ENCODE measurements at regions not wholly inside any gene's neighbourhood (a gene's known extent, or its start where the extent isn't known, plus 50 kb on each side); places are given as distances from the start of the nearest gene placed in this dataset.

GRCh38 chr13:29713839-29714238 lies 118.4 kb upstream of the SLC7A1 start:
- H3K9ac ChIP-seq (ENCODE audit: low read depth, low read length) = no peak overlapping the region

GRCh38 chr13:29711776-29712175 lies 116.3 kb upstream of the SLC7A1 start:
- Histone ChIP-seq H3K9me3 (ENCODE audit: control insufficient read depth, insufficient read depth, low read length) (peaks cover 7% of the 10 kb centered on the region), H3K36me3 (ENCODE audit: insufficient read depth, low read length) (no peaks in the 10 kb centered on the region), H3K9ac (ENCODE audit: low read depth, low read length) (no peak overlapping the region), H3K4me1 (ENCODE audit: insufficient read depth, low read length) (no peaks in the 10 kb centered on the region)

More at GRCh38 chr13:29713839-29714238, 118.4 kb upstream of the SLC7A1 start:
- Histone ChIP-seq H3K9me3 (ENCODE audit: control insufficient read depth, insufficient read depth, low read length) (peaks cover 7% of the 10 kb centered on the region), H3K4me1 (ENCODE audit: insufficient read depth, low read length) (no peaks in the 10 kb centered on the region), H3K36me3 (ENCODE audit: insufficient read depth, low read length) (no peaks in the 10 kb centered on the region)

GRCh38 chr13:29710511-29710910 lies 115.0 kb upstream of the SLC7A1 start:
- H3K9me3 ChIP-seq (ENCODE audit: control insufficient read depth, insufficient read depth, low read length) = peaks cover 7% of the 10 kb centered on the region
- no peaks in the 10 kb centered on the region for H3K36me3 ChIP-seq (ENCODE audit: insufficient read depth, low read length)
- no peak overlapping the region for H3K9ac ChIP-seq (ENCODE audit: low read depth, low read length)
- H3K4me1 ChIP-seq (ENCODE audit: insufficient read depth, low read length) = no peaks in the 10 kb centered on the region

GRCh38 chr13:29709407-29710069 lies 114.0 kb upstream of the SLC7A1 start:
- H3K9me3 ChIP-seq (ENCODE audit: control insufficient read depth, insufficient read depth, low read length) = peaks cover 6% of the 10 kb centered on the region
- no peaks in the 10 kb centered on the region for H3K4me1 ChIP-seq (ENCODE audit: insufficient read depth, low read length)
- no peaks in the 10 kb centered on the region for H3K36me3 ChIP-seq (ENCODE audit: insufficient read depth, low read length)
- H3K9ac ChIP-seq (ENCODE audit: low read depth, low read length) = no peak overlapping the region

GRCh38 chr13:29707876-29708543 lies 112.5 kb upstream of the SLC7A1 start:
- Histone ChIP-seq H3K9me3 (ENCODE audit: control insufficient read depth, insufficient read depth, low read length) (no peaks in the 10 kb centered on the region), H3K9ac (ENCODE audit: low read depth, low read length) (no peak overlapping the region), H3K4me1 (ENCODE audit: insufficient read depth, low read length) (no peaks in the 10 kb centered on the region), H3K36me3 (ENCODE audit: insufficient read depth, low read length) (no peaks in the 10 kb centered on the region)

GRCh38 chr13:29706923-29707322 lies 111.4 kb upstream of the SLC7A1 start:
- Histone ChIP-seq H3K4me1 (ENCODE audit: insufficient read depth, low read length) (no peaks in the 10 kb centered on the region), H3K36me3 (ENCODE audit: insufficient read depth, low read length) (no peaks in the 10 kb centered on the region), H3K9me3 (ENCODE audit: control insufficient read depth, insufficient read depth, low read length) (no peaks in the 10 kb centered on the region), H3K9ac (ENCODE audit: low read depth, low read length) (no peak overlapping the region)

- H3K36me3 ChIP-seq (ENCODE audit: insufficient read depth, low read length) = no peaks in the 10 kb centered on the region
- no peak overlapping the region for H3K9ac ChIP-seq (ENCODE audit: low read depth, low read length)
- no peaks in the 10 kb centered on the region for H3K4me1 ChIP-seq (ENCODE audit: insufficient read depth, low read length)
- H3K9me3 ChIP-seq (ENCODE audit: control insufficient read depth, insufficient read depth, low read length) = no peaks in the 10 kb centered on the region
Measured at GRCh38 chr13:29704648-29705047, 109.2 kb upstream of the SLC7A1 start.

GRCh38 chr13:29703421-29703820 lies 107.9 kb upstream of the SLC7A1 start:
- Histone ChIP-seq H3K36me3 (ENCODE audit: insufficient read depth, low read length) (no peaks in the 10 kb centered on the region), H3K9ac (ENCODE audit: low read depth, low read length) (peak overlapping the region; percentile 18; the same call in 1 of the 2 replicates), H3K9me3 (ENCODE audit: control insufficient read depth, insufficient read depth, low read length) (no peaks in the 10 kb centered on the region), H3K4me1 (ENCODE audit: insufficient read depth, low read length) (no peaks in the 10 kb centered on the region)

GRCh38 chr13:29702912-29703351 lies 107.4 kb upstream of the SLC7A1 start:
- Histone ChIP-seq H3K36me3 (ENCODE audit: insufficient read depth, low read length) (no peaks in the 10 kb centered on the region), H3K4me1 (ENCODE audit: insufficient read depth, low read length) (no peaks in the 10 kb centered on the region), H3K9me3 (ENCODE audit: control insufficient read depth, insufficient read depth, low read length) (no peaks in the 10 kb centered on the region)

GRCh38 chr13:29698106-29698505 lies 102.6 kb upstream of the SLC7A1 start:
- Histone ChIP-seq H3K36me3 (ENCODE audit: insufficient read depth, low read length) (no peaks in the 10 kb centered on the region), H3K9ac (ENCODE audit: low read depth, low read length) (no peak overlapping the region), H3K4me1 (ENCODE audit: insufficient read depth, low read length) (no peaks in the 10 kb centered on the region), H3K9me3 (ENCODE audit: control insufficient read depth, insufficient read depth, low read length) (no peaks in the 10 kb centered on the region)

More at GRCh38 chr13:29702912-29703351, 107.4 kb upstream of the SLC7A1 start:
- peak overlapping the region; percentile 18; the same call in 1 of the 2 replicates for H3K9ac ChIP-seq (ENCODE audit: low read depth, low read length)

- Histone ChIP-seq H3K9me3 (ENCODE audit: control insufficient read depth, insufficient read depth, low read length) (no peaks in the 10 kb centered on the region), H3K4me1 (ENCODE audit: insufficient read depth, low read length) (no peaks in the 10 kb centered on the region), H3K9ac (ENCODE audit: low read depth, low read length) (no peak overlapping the region), H3K36me3 (ENCODE audit: insufficient read depth, low read length) (no peaks in the 10 kb centered on the region)
Measured at GRCh38 chr13:29696606-29697005, 101.1 kb upstream of the SLC7A1 start.

GRCh38 chr13:29693275-29693945 lies 97.9 kb upstream of the SLC7A1 start:
- H3K36me3 ChIP-seq (ENCODE audit: insufficient read depth, low read length) = no peaks in the 10 kb centered on the region
- H3K9me3 ChIP-seq (ENCODE audit: control insufficient read depth, insufficient read depth, low read length) = no peaks in the 10 kb centered on the region
- H3K4me1 ChIP-seq (ENCODE audit: insufficient read depth, low read length) = no peaks in the 10 kb centered on the region
- no peak overlapping the region for H3K9ac ChIP-seq (ENCODE audit: low read depth, low read length)

- no peak overlapping the region for H3K9ac ChIP-seq (ENCODE audit: low read depth, low read length)
- H3K36me3 ChIP-seq (ENCODE audit: insufficient read depth, low read length) = no peaks in the 10 kb centered on the region
- H3K4me1 ChIP-seq (ENCODE audit: insufficient read depth, low read length) = no peaks in the 10 kb centered on the region
- no peaks in the 10 kb centered on the region for H3K9me3 ChIP-seq (ENCODE audit: control insufficient read depth, insufficient read depth, low read length)
Measured at GRCh38 chr13:29689548-29689947, 94.1 kb upstream of the SLC7A1 start.

GRCh38 chr13:29688193-29688592 lies 92.7 kb upstream of the SLC7A1 start:
- Histone ChIP-seq H3K9ac (ENCODE audit: low read depth, low read length) (no peak overlapping the region), H3K36me3 (ENCODE audit: insufficient read depth, low read length) (no peaks in the 10 kb centered on the region), H3K4me1 (ENCODE audit: insufficient read depth, low read length) (no peaks in the 10 kb centered on the region), H3K9me3 (ENCODE audit: control insufficient read depth, insufficient read depth, low read length) (no peaks in the 10 kb centered on the region)

- no peaks in the 10 kb centered on the region for H3K9me3 ChIP-seq (ENCODE audit: control insufficient read depth, insufficient read depth, low read length)
- no peaks in the 10 kb centered on the region for H3K36me3 ChIP-seq (ENCODE audit: insufficient read depth, low read length)
- no peaks in the 10 kb centered on the region for H3K4me1 ChIP-seq (ENCODE audit: insufficient read depth, low read length)
- no peak overlapping the region for H3K9ac ChIP-seq (ENCODE audit: low read depth, low read length)
Measured at GRCh38 chr13:29684441-29684840, 89.0 kb upstream of the SLC7A1 start.
